Pancreas (tissue), 10 donors: ENCODE measurements at regions not wholly inside any gene's neighbourhood (a gene's known extent, or its start where the extent isn't known, plus 50 kb on each side); places are given as distances from the start of the nearest gene placed in this dataset.

Experiments
- ATAC-seq, 4 donors: fragments of 200-7000 bp; cut with Tn5 transposase; one replicate each; pipeline versions ENCODE4 v1.8.0 to v1.9.1; 2020; ENCODE audit warnings: mild to moderate bottlenecking in 4 of 4, moderate library complexity in 4 of 4
- DNase-seq, 6 donors: peaks; one replicate each; pipeline ENCODE4 v3.0.0-alpha.2; 2020
- FAIRE-seq: peaks from 2 replicates; lab custom pipeline; 2012; peaks lifted over from hg19 to GRCh38; lab: Jason Lieb, UNC
- H3K27ac ChIP-seq, 4 donors: fragments of 200-600 bp; sonication (generic); 1 replicate in 3 of 4; 2 replicates in 1 of 4; pipeline versions ENCODE4 v1.5.0 to v1.8.0; 2020
- H3K27me3 ChIP-seq, 4 donors: fragments of 200-600 bp; one replicate each; pipeline ENCODE4 v1.8.0; 2021
- H3K36me3 ChIP-seq, 3 donors: fragments of 200-600 bp; sonication (generic) in 1 of 3; one replicate each; pipeline versions ENCODE4 v1.5.0 to v1.8.0; 2020 to 2021
- H3K4me1 ChIP-seq, 3 donors: fragments of 200-600 bp; one replicate each; pipeline ENCODE4 v1.8.0; 2021
- H3K4me3 ChIP-seq, 4 donors: fragments of 200-600 bp; sonication (generic) in 2 of 4; one replicate each; pipeline versions ENCODE4 v1.5.0 to v1.8.0; 2020 to 2021
- H3K9me3 ChIP-seq, 4 donors: fragments of 200-600 bp; one replicate each; pipeline ENCODE4 v1.8.0; 2021
- whole genome bisulfite sequencing, 2 donors: extraction: QIAGEN DNeasy Blood & Tissue Kit; methylation state at CpG; one replicate each; pipeline ENCODE4 v1.1.7; 2013; 5-methylcytosine and 5-hydroxymethylcytosine counted together
- intact Hi-C, 3 donors: fragments of 100-400 bp; cut with DNase I; formaldehyde crosslinking; loops; one replicate each; pipeline versions ENCODE4 v1.11.1 to v1.14.2; 2022
- TF ChIP-seq, protein P1 (sequence below), 4 donors: fragments of 200-600 bp; sonication (generic) in 3 of 4; IDR thresholded peaks; one replicate each; pipeline versions ENCODE4 v1.5.0 to v1.8.0; 2021; ENCODE audit warnings: antibody characterized with exemption in 4 of 4
- donor health status: healthy with polysubstance abuse.
- donor health status: DM: no; HTN: no; CAD: no; lungs with moderate emphysema.
- donor health status: DM: no; HTN: no; CAD: no.
- donor health status: control.
- donor health status: control.
- donor health status: Bipolar disorder and iron deficiency.
- donor health status: DM: yes; HTN: yes; CAD: no.
- donor health status: DM: no; HTN: no; CAD: no.
- donor health status: DM: no; HTN: no; CAD: no.
- donor health status: DM: yes; HTN: yes; CAD: no.

DNA sequence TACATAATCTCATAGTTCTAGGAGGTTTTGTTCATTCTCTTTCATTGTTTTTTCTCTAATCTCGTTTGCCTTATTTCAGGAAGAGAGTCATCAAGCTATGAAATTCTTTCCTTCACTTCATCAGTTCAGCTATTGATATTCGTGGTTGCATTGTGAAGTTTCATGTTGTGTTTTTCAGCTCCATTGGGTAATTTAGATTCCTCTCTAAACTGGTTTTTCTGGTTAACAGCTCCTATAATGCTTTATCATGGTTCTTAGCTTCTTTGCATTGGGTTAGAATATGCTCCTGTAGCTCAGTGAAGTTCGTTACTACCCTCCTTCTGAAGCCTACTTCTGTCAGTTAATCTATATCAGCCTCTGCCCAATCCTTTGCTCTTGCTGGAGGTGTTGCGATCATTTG, 69.4 kb upstream of the CD96 start:
- no peak for ATAC-seq
- FAIRE-seq: no peak
- Histone ChIP-seq H3K27ac (no peak overlapping the region), H3K4me3 (no peak overlapping the region), H3K9me3 (no peaks in the 10 kb centered on the region), H3K4me1 (no peaks in the 10 kb centered on the region), H3K36me3 (no peaks in the 10 kb centered on the region), H3K27me3 (no peaks in the 10 kb centered on the region)
- intact Hi-C loops: no loop called here
- TF ChIP-seq, protein P1, sequence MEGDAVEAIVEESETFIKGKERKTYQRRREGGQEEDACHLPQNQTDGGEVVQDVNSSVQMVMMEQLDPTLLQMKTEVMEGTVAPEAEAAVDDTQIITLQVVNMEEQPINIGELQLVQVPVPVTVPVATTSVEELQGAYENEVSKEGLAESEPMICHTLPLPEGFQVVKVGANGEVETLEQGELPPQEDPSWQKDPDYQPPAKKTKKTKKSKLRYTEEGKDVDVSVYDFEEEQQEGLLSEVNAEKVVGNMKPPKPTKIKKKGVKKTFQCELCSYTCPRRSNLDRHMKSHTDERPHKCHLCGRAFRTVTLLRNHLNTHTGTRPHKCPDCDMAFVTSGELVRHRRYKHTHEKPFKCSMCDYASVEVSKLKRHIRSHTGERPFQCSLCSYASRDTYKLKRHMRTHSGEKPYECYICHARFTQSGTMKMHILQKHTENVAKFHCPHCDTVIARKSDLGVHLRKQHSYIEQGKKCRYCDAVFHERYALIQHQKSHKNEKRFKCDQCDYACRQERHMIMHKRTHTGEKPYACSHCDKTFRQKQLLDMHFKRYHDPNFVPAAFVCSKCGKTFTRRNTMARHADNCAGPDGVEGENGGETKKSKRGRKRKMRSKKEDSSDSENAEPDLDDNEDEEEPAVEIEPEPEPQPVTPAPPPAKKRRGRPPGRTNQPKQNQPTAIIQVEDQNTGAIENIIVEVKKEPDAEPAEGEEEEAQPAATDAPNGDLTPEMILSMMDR (IDR thresholded peaks at IDR 0.05): no peak
- no peak for DNase-seq
- WGBS, 2 donors: 31 to 34% methylated on average over 4 of the region's 4 CpGs

DNA sequence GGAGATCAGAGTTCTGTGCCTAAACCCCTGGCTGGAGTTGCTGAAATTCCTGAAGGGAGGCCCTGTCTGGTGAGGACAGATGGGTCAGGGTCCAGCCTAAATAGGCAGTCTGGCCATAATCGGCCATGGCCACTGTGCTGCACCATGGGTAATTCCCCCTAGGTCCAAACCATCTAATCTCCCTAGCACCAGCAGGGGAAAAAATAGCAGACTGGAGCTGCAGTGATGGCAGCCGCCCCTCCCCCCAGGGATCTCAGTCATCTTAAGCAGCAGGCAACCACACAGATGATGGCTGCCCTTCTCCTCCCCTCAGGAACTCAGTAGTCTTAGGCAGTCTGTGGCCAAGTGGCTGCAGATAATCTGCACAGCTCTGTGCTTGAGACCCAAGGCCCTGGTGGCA, 68.4 kb upstream of the CD96 start:
- no peak overlapping the region for H3K4me3 ChIP-seq
- no peaks in the 10 kb centered on the region for H3K4me1 ChIP-seq
- no peaks in the 10 kb centered on the region for H3K27me3 ChIP-seq
- H3K36me3 ChIP-seq: no peaks in the 10 kb centered on the region
- H3K27ac ChIP-seq: no peak overlapping the region
- no peaks in the 10 kb centered on the region for H3K9me3 ChIP-seq
- no peak for ATAC-seq
- no peak for FAIRE-seq
- intact Hi-C loops: no loop called here
- no peak for DNase-seq
- TF ChIP-seq, protein P1 (IDR thresholded peaks at IDR 0.05): no peak
- 62 to 68% methylated on average over 2 of the region's 2 CpGs for WGBS, 2 donors

DNA sequence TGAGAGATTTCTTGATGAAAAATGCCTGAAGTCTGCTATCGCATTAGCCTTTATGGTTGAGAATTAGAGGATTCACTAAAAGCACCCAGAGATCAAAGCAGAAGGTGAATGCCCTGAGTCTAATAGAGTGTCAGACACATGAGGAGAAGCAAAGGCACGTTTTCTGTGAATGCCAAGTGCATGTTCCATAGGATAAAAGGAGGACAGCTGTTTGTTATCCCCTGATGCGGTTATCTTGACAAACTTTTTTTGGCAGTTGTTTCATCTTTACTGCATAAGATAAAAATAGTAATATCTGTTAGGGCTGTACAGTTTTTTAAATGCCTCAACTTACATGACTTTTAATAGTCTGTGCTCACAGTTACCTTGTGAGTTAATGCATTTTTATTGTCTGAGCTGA, 65.3 kb upstream of the CD96 start:
- no peak overlapping the region for H3K27ac ChIP-seq
- FAIRE-seq (no peak), DNase-seq (no peak), ATAC-seq (no peak)
- no peaks in the 10 kb centered on the region for H3K27me3 ChIP-seq
- H3K36me3 ChIP-seq: no peaks in the 10 kb centered on the region
- no peaks in the 10 kb centered on the region for H3K9me3 ChIP-seq
- H3K4me1 ChIP-seq: no peaks in the 10 kb centered on the region
- H3K4me3 ChIP-seq: no peak overlapping the region
- WGBS, 2 donors: 62 to 64% methylated on average over 3 of the region's 3 CpGs
- intact Hi-C loops: no loop called here
- TF ChIP-seq, protein P1 (IDR thresholded peaks at IDR 0.05): no peak

DNA sequence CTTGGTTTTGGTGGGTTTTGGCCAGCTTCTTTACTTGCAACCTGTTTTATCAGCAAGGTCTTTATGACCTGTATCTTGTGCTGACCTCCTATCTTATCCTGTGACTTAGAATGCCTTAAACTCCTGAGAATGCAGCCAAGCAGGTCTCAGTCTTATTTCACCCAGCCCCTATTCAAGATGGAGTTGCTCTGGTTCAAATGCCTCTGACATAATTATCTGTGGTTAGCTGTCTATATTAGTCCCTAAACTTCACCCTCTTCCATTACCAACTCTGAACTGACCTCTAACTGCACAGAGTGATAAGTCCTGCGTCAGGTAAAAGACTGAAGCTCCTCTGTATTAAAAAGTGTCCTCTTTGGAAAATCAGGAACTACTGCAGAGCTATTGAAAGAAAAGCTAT, 61.9 kb upstream of the CD96 start:
- DNase-seq (no peak), FAIRE-seq (no peak), ATAC-seq (no peak)
- H3K4me3 ChIP-seq: no peak overlapping the region
- no peaks in the 10 kb centered on the region for H3K27me3 ChIP-seq
- H3K4me1 ChIP-seq: no peaks in the 10 kb centered on the region
- TF ChIP-seq, protein P1 (IDR thresholded peaks at IDR 0.05): no peak
- intact Hi-C loops: no loop called here
- no peaks in the 10 kb centered on the region for H3K36me3 ChIP-seq
- H3K27ac ChIP-seq: no peak overlapping the region
- no peaks in the 10 kb centered on the region for H3K9me3 ChIP-seq
- 63 to 73% methylated on average over 1 of the region's 1 CpG for WGBS, 2 donors

DNA sequence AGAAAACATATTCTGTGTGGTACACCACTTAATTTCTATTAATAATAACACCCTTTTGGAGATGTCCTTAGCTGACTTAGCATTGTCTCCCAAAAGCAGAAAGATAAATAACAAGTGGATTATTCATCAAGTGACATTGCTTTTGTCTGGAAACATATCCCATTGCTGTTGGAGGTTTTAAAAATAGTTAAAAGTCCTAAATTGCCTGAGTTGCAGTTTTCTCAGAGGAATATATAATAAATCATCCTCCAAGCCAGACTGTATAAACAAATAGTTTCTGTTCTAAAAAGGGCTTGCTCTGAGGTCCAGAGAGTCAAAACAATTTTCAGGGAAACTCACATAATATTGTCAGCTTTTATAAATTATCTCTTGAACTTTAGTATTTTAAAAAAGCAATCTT, 60.4 kb upstream of the CD96 start:
- Histone ChIP-seq H3K36me3 (no peaks in the 10 kb centered on the region), H3K27me3 (no peaks in the 10 kb centered on the region), H3K9me3 (no peaks in the 10 kb centered on the region), H3K27ac (no peak overlapping the region), H3K4me1 (no peaks in the 10 kb centered on the region), H3K4me3 (no peak overlapping the region)
- no peak for FAIRE-seq
- TF ChIP-seq, protein P1 (IDR thresholded peaks at IDR 0.05): no peak
- intact Hi-C loops: no loop called here
- no peak for ATAC-seq
- DNase-seq: no peak
